ENCODE measurements at regions not wholly inside any gene's neighbourhood (a gene's known extent, or its start where the extent isn't known, plus 50 kb on each side); places are given as distances from the start of the nearest gene placed in this dataset.

DNA sequence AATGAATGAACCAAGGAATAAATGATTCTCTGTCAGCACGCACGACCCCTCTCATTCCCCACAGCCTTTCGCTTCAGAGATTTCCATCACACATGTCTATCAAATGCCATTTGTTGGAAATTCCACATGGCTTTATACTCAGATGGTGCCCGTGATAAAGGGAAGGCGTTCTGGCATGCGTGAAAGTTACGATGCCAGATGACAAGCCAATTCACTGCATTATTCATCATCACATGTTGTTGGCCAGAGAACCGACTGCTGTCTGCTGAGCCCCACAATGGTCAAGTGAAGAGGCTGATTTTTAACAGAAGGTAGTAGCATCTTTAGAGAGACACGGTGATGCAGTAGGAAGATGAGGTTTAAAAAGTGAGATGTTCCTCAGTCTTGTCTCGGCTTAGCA, 74.1 kb upstream of the FRMD4B start:
- TF ChIP-seq, protein P1, sequence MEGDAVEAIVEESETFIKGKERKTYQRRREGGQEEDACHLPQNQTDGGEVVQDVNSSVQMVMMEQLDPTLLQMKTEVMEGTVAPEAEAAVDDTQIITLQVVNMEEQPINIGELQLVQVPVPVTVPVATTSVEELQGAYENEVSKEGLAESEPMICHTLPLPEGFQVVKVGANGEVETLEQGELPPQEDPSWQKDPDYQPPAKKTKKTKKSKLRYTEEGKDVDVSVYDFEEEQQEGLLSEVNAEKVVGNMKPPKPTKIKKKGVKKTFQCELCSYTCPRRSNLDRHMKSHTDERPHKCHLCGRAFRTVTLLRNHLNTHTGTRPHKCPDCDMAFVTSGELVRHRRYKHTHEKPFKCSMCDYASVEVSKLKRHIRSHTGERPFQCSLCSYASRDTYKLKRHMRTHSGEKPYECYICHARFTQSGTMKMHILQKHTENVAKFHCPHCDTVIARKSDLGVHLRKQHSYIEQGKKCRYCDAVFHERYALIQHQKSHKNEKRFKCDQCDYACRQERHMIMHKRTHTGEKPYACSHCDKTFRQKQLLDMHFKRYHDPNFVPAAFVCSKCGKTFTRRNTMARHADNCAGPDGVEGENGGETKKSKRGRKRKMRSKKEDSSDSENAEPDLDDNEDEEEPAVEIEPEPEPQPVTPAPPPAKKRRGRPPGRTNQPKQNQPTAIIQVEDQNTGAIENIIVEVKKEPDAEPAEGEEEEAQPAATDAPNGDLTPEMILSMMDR (conservative IDR thresholded peaks at IDR 0.05): no peak
- no peak overlapping the region for H3K27ac ChIP-seq

DNA sequence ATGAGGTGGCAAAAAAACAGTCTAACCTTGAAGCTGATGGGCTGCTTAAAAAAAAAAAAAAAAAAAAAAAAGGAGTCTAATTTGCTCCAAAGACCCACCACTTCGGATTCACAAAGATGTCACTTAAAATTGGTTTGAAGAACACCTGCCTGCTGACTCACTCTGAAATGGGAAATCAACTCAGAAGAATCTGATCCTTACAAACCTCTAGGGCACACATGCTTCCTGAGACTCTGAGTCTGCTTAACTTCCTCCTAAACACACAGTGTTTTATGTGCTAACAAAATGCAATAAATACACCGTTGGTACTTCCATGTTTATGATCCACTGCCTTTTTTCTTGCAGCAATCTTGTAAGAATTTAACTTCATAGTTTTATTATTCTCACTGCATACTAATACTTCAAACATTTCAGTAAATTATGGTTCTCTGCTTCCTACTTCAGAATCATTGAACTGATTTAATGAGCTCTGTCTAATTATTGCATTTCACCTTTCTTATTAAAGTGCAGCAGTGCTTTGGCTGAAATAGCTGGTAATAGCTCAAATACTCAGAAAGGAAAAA, 73.0 kb upstream of the FRMD4B start:
- TF ChIP-seq, protein P1 (conservative IDR thresholded peaks at IDR 0.05): no peak
- H3K27ac ChIP-seq: peak overlapping the region; percentile 19; the same call in 1 of the 2 replicates

DNA sequence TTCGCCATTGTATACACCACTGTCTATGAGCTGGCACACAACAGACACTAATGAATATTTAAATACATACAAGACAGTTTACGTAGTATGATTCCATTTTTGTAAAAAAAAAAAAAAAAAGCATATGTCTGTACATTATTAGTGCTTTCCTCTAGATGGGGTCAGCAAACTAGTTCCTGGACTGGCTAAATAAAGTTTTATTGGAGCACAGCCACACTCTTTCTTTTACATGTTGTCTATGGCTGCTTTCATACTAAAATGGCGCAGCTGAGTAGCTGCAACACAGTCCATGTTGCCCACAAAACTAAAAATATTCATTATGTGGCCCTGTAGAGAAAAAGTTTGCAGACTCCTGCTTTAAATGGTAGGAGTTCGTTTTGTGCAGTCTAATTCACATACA, 70.7 kb upstream of the FRMD4B start:
- H3K27ac ChIP-seq: no peak overlapping the region
- TF ChIP-seq, protein P1 (conservative IDR thresholded peaks at IDR 0.05): no peak

DNA sequence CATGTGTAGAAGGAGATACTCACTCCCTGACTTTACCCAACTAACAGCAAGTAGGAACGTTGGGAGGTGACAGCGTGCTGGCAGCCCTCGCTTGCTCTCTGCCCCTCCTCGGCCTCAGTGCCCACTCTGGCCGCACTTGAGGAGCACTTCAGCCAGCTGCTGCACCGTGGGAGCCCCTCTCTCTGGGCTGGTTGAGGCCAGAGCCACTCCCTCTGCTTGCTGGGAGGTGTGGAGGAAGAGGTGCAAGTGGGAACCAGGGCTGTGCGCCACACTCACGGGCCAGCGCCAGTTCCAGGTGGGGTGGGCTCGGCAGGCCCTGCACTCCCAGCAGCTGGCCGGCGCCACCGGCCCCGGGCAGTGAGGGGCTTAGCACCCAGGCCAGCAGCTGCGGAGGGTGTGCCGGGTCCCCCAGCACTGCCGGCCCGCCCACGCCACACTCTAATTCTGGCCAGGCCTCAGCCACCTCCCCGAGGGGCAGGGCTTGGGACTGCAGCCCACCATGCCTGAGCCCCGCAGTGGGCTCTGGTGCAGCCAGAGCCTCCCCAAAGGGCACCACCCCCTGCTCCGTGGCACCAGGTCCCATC, 68.4 kb upstream of the FRMD4B start:
- TF ChIP-seq, protein P1 (conservative IDR thresholded peaks at IDR 0.05): no peak
- H3K27ac ChIP-seq: no peak overlapping the region

DNA sequence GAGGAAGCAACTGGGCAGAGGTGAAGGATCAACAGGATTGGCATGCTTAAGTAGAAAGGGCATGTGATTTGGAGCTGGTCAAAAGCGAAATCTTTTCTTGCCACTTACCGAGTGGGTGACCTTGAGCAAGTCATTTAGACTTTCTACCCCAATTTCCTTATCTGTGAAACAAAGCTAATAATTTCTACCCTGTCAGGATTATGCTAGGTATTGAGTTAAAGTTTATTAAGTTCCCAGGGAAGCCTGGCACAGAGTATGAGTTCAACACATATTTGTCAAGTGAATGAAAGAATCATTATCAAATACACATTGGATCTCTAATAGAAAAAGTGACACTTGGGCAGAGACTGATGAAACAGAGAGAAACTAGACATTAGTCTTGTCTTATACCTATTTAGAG, 66.4 kb upstream of the FRMD4B start:
- H3K27ac ChIP-seq: no peak overlapping the region
- TF ChIP-seq, protein P1 (conservative IDR thresholded peaks at IDR 0.05): no peak

DNA sequence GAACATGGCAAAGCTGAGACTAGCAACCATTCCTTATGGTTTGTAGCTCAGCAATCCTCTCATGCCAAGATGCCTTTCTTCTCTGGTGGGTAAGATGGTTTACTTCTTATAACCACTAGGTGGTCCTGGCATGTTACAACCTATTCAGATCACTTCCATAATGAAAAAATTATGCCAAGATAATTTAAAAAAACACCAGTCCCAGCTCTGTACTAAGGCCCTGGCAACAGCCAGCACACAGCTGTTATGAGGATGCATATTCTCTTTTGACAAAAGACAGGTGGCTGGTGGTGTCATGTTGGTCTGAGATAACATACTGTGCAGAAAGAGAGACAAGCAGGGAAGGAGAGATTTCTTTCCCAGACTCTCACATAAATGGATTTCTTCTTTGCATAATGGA, 65.7 kb upstream of the FRMD4B start:
- H3K27ac ChIP-seq: no peak overlapping the region
- TF ChIP-seq, protein P1 (conservative IDR thresholded peaks at IDR 0.05): peak; percentile 31; the same call in 1 of the 2 replicates

DNA sequence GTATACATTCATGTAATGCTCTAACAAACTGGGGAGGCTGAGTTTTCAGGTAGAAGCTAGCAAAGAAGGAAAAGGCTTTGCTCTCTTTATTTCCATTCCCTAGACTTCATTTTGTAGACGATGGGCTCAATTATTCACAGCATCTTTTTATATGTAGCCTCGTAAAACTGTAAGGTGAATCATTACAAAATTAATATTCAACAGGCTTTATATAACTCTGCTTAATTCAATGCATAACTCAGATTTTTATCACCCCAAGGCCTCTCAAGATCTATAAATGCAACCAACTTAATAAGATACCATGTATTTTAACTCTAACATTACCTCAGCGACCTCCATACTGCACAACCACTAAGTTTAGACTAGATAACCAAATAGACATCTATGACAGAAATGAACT, 63.0 kb upstream of the FRMD4B start:
- TF ChIP-seq, protein P1 (conservative IDR thresholded peaks at IDR 0.05): no peak
- H3K27ac ChIP-seq: no peak overlapping the region

Measured in VCaP (cell line).